Kidney (tissue), 13 donors: ENCODE measurements at regions not wholly inside any gene's neighbourhood (a gene's known extent, or its start where the extent isn't known, plus 50 kb on each side); places are given as distances from the start of the nearest gene placed in this dataset.

Experiments used
- DNase-seq, 5 donors: peaks; one replicate each; pipeline ENCODE4 v3.0.0-alpha.2; 2013 to 2020
- FAIRE-seq: peaks from 2 replicates; lab custom pipeline; 2012; peaks lifted over from hg19 to GRCh38; lab: Jason Lieb, UNC
- H3K27ac ChIP-seq, 2 donors: one replicate each; pipeline ENCODE4 v1.7.0; 2013; ENCODE audit warnings: low read depth in 2 of 2, low read length in 2 of 2, inconsistent platforms in 1 of 2
- H3K27me3 ChIP-seq: one replicate; pipeline ENCODE4 v1.7.1; 2013; ENCODE audit warnings: low read length, inconsistent platforms; ENCODE audit not compliant: control insufficient read depth, insufficient read depth
- H3K36me3 ChIP-seq, 3 donors: one replicate each; pipeline versions ENCODE4 v1.7.0 to v1.7.1; 2013; ENCODE audit warnings: low read length in 3 of 3, control low read depth in 1 of 3, inconsistent platforms in 1 of 3; ENCODE audit not compliant: insufficient read depth in 3 of 3, control insufficient read depth in 2 of 3
- H3K4me1 ChIP-seq, 3 donors: one replicate each; pipeline versions ENCODE4 v1.7.0 to v1.7.1; 2013; ENCODE audit warnings: low read length in 3 of 3, inconsistent platforms in 1 of 3, low read depth in 1 of 3; ENCODE audit not compliant: control insufficient read depth in 2 of 3, insufficient read depth in 2 of 3
- H3K4me3 ChIP-seq, 3 donors: one replicate each; pipeline versions ENCODE4 v1.7.0 to v1.8.1; 2013; ENCODE audit warnings: low read length in 3 of 3, control low read depth in 1 of 3, inconsistent platforms in 1 of 3
- H3K9ac ChIP-seq, 3 donors: one replicate each; pipeline versions ENCODE4 v1.7.0 to v1.7.1; 2013; ENCODE audit warnings: low read length in 3 of 3, control low read depth in 1 of 3, inconsistent platforms in 1 of 3
- H3K9me3 ChIP-seq, 3 donors: one replicate each; pipeline versions ENCODE4 v1.7.0 to v1.7.1; 2013; ENCODE audit warnings: low read length in 3 of 3, control low read depth in 1 of 3, inconsistent platforms in 1 of 3; ENCODE audit not compliant: control insufficient read depth in 2 of 3, insufficient read depth in 1 of 3
- intact Hi-C: fragments of 100-400 bp; cut with DNase I; formaldehyde crosslinking; loops from one replicate; pipeline ENCODE4 v1.11.1; 2022
- TF ChIP-seq, protein P1 (sequence below): IDR thresholded peaks from 3 replicates; pipeline ENCODE4 v1.5.1; 2012; ENCODE audit warnings: mild to moderate bottlenecking, moderate library complexity, borderline replicate concordance; ENCODE audit not compliant: insufficient read depth; ENCODE audit errors: extremely low read depth
- donor health status: control.
- donor health status: control.
- donor health status: control.
- donor health status: control.
- donor health status: control.
- donor health status: DM: yes; HTN: yes; CAD: no.
- donor health status: Normal renal cell carcinoma (clear cell type).

DNA sequence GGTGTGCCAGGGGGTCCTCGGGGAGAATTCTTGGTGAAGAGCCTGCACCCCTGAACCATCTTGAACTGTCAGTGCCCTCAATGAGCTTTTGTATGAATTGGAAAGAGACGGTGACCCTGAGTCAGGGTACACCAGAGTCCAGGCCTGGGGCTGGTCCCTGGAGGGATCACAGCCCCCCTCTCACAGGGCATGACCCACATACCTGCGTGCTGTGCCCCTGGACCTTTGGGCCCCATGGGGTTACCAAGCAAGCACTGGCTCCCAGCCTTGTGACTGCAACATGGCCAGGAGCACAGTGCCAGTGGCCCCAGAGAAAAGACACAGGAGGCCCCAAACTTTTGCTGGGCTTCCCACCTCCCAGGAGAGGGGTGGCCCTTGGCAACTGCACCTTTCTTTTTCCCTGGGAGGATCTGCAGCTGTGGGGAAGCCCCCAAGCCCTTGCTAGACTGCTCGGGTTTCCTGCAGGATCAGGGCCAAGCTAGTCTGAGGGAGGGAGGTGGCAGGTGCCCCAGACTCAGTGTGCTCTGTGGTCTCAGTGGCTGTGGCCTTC lies 153.5 kb downstream of the ZNF248 start:
- Histone ChIP-seq H3K27ac (no peak overlapping the region), H3K9ac (no peak overlapping the region), H3K4me3 (no peak overlapping the region), H3K4me1 (no peaks in the 10 kb centered on the region), H3K36me3 (no peaks in the 10 kb centered on the region), H3K9me3 (peaks cover 0 to 4% (median 0%) of the 10 kb centered on the region in 3 donors), H3K27me3 (no peaks in the 10 kb centered on the region)
- TF ChIP-seq, protein P1, sequence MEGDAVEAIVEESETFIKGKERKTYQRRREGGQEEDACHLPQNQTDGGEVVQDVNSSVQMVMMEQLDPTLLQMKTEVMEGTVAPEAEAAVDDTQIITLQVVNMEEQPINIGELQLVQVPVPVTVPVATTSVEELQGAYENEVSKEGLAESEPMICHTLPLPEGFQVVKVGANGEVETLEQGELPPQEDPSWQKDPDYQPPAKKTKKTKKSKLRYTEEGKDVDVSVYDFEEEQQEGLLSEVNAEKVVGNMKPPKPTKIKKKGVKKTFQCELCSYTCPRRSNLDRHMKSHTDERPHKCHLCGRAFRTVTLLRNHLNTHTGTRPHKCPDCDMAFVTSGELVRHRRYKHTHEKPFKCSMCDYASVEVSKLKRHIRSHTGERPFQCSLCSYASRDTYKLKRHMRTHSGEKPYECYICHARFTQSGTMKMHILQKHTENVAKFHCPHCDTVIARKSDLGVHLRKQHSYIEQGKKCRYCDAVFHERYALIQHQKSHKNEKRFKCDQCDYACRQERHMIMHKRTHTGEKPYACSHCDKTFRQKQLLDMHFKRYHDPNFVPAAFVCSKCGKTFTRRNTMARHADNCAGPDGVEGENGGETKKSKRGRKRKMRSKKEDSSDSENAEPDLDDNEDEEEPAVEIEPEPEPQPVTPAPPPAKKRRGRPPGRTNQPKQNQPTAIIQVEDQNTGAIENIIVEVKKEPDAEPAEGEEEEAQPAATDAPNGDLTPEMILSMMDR: no peak
- DNase-seq (peak in 1 of 5 donors; percentile 41), FAIRE-seq (no peak)
- intact Hi-C loops: no loop called here

DNA sequence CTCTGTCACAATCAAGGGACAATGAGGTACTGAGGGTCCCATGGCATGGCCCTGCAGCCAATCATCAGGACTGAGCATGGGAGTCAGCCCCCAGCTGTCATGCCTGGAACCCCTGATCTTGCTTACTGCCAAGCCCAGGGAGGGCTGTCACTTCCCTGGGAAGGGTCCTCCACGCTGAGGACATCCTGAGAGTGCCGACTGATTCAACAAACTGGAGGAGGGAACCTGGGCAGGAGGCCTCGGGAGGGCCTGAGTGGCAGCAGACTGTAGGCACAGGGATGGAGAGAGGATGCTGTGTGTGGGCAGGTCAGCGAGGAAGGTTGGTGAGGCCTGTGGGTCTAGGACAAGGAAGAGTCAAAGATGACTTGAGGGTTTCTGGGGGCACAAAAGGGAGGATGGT lies 154.3 kb downstream of the ZNF248 start:
- H3K4me1 ChIP-seq: no peaks in the 10 kb centered on the region
- no peak for FAIRE-seq
- DNase-seq: no peak
- H3K9me3 ChIP-seq: peaks cover 0 to 3% (median 0%) of the 10 kb centered on the region in 3 donors
- intact Hi-C loops: no loop called here
- no peak overlapping the region for H3K27ac ChIP-seq
- H3K4me3 ChIP-seq: no peak overlapping the region
- no peak overlapping the region for H3K9ac ChIP-seq
- TF ChIP-seq, protein P1: no peak
- no peaks in the 10 kb centered on the region for H3K36me3 ChIP-seq
- no peaks in the 10 kb centered on the region for H3K27me3 ChIP-seq

GRCh38 chr10:37701781-37702493 lies 155.5 kb downstream of the ZNF248 start:
- no peak overlapping the region for H3K4me3 ChIP-seq
- H3K9me3 ChIP-seq: no peaks in the 10 kb centered on the region
- no peak overlapping the region for H3K9ac ChIP-seq
- DNase-seq: peak in 1 of 5 donors; percentile 44
- H3K36me3 ChIP-seq: no peaks in the 10 kb centered on the region
- H3K27me3 ChIP-seq: no peaks in the 10 kb centered on the region
- H3K4me1 ChIP-seq: no peaks in the 10 kb centered on the region
- FAIRE-seq: no peak
- TF ChIP-seq, protein P1: no peak
- intact Hi-C loops: no loop called here
- no peak overlapping the region for H3K27ac ChIP-seq
